Loucy (cell line): ENCODE measurements at regions not wholly inside any gene's neighbourhood (a gene's known extent, or its start where the extent isn't known, plus 50 kb on each side); places are given as distances from the start of the nearest gene placed in this dataset.

Source experiments
- CTCF ChIP-seq: fragments of 200-600 bp; sonication (generic); conservative IDR thresholded peaks from 2 replicates; pipeline ENCODE4 v1.5.1; 2014; ENCODE audit warnings: mild to moderate bottlenecking, antibody characterized with exemption, low read length
- EZH2phosphoT487 ChIP-seq: fragments of 200-600 bp; IDR thresholded peaks from 2 replicates; pipeline ENCODE4 v1.6.1; 2018; ENCODE audit warnings: antibody characterized with exemption, mild to moderate bottlenecking, moderate library complexity, borderline replicate concordance

DNA sequence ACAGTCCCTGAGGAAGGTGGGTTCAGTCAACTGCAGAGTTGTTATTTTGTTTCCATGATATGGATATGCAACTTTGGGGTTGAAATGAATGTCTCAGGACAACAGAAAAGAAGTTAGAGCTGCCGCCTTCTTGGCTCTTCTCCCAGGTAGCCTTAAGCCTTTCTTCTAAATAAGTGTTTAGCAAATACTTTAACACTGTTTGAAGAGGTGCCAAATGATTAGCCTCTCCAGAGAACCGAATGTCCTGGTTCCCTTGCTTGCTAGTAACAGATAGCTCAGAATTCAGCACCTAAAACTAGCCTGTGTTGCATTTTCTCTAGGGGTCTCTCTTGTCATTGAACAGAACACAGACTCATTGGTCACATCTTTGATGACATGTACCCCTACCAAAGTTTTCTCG is 127.7 kb upstream of the PIK3R1 start:
- TF ChIP-seq CTCF (no peak), EZH2phosphoT487 (no peak)
